T47D (cell line): ENCODE measurements at regions not wholly inside any gene's neighbourhood (a gene's known extent, or its start where the extent isn't known, plus 50 kb on each side); places are given as distances from the start of the nearest gene placed in this dataset.

Experiments used
- DNase-seq, 2 experiments: peaks; one replicate each; pipeline versions ENCODE4 v3.0.0 to v3.0.0-alpha.2; 2011 to 2012; ENCODE audit warnings: low read depth in 1 of 2, low spot score in 1 of 2
- JUND ChIP-seq: IDR thresholded peaks from 2 replicates; pipeline ENCODE4 v1.6.1; 2012; ENCODE audit warnings: low read depth
- in situ Hi-C: cut with HindIII; loops from 2 replicates; pipeline ENCODE4 v1.10.0; 2016; ENCODE audit warnings: low sequenced_read_pairs, low pct_unique_long_range_greater_than_20kb

DNA sequence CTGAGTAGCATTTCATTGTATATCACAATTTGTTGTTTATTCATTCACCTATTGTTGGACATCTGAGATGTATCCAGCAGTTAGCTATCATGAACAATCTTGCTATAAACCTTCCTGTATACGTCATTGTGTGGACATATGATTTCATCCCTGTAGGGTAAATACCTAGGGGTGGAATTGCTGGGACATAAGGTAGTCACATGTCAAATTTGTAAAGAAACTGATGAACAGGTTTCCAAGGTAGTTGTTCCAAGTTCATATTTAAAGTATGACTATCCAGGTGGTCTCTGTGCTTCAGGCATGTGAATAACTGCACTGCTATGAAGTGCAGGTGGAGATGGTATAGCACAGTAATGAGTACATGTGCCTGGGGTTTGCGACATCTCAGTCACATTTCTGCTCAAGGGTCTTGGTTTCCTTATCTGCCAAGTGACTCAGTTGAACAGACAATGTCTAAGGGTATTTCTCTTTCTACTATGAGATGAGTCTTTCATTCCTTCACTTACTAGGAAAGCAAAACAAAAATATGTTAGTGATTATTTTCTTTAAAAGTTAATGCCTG lies 229.0 kb upstream of the HES1 start:
- peak in 1 of 2 experiments; percentile 79 for DNase-seq
- in situ Hi-C loops, result no loop called here
- TF ChIP-seq JUND, result peak; percentile 88; the same call in 1 of the 2 replicates

DNA sequence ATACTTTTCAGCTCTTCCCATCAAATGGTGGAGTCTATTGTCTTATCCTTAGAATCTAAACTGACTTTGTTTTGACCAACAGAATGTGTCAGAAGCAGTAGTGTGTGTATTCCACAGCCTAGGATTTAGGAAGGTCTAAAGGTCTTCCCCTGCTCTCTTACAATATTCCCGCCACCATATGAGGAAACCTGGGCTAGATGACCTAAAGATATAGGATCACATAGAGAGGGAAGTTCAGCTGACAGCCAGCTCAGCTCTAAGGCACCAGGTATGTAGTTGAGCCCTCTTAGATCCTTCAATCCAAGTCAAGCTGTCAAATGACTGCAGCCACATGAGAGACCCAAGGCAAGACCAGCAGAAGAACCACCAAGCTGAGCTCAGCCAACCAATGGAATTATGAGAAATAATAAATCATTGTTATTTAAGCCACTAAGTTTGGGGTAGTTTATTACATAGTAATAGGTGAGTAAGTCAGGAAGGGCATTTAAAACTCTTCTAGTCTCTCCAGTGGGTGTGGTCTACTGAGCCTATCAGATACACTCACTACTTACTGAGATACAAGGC lies 227.7 kb upstream of the HES1 start:
- DNase-seq, result no peak
- no peak for TF ChIP-seq JUND
- in situ Hi-C loops, result no loop called here

DNA sequence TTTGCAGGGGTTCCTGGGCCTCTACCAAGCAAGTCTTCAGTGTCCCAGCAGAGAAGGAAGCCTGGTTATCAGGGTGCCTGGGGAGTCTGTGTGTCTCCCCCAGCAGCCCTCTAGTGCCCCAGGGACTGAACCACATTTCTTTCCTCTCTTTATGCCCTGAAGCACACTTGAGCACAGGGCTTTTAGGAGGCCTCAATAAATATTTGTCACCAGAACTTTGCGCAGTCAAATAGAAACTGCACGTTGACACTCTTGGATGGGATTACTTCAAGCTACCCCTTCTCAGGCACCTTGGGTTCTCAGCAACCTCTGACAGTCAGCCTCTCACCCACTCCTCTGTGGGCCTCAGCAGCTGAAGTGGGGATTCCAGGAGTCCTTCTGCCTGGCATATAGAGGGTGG lies 226.6 kb upstream of the HES1 start:
- DNase-seq, result no peak
- no peak for TF ChIP-seq JUND
- in situ Hi-C loops, result no loop called here

DNA sequence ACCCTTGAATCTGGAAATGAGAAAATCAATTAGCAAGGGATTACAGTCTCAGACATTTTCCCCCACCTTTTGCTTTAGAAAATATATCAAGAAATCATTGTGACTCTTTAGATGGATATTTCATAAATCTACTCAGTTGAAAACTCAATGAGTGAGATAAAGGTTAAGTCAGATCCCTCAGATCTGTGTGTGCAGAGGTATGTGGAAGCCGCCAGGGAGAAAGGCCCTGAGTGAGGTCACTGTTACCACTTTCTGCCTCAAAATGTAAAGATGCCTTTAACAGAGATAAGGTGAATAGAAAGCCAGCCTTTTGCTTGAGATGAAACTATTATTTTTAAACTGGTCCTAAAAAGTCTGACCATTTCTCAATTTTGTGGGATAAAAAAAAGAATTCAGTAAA lies 225.6 kb upstream of the HES1 start:
- DNase-seq, result no peak
- no peak for TF ChIP-seq JUND
- in situ Hi-C loops, result no loop called here

DNA sequence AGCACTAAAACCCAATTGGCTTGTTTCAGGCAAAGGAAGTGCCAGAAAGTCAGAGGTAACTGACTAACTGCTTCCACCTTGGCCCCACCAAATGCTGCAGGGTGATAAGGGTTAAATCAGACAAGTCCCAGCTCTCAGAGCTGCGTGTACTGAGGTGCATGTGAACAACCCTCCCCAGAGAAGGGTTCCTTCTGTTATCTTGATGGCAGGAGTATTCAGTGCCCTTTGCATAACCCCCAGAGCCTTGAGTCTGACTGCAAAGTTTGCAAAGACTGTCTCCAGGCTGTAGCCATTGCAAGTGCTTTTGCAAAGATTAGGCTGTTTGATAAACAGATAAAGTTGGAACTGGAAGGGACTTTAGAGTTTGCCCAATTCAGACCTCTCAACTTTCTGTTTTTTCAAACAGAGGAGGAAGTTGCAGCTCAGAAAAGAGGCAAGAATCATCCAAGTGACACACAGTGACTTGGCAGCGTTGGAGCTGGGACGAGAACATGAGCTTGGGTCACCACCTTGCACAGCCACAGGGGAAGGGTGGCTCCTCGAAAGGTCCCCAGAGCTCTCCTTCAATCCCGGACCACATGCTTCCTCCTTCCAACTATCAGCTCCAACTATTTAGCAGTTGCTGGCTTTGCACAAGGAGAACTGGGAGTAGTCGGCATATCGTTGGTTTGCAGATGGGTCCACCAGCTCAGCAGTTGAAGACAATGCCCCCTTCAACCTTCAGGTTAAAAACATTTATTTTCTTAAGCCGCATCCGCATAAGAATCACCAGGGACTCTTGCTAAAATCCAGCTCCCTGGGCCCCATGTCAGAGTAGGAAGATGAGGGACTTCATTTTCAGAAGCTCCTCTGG lies 224.8 kb upstream of the HES1 start:
- peak in 1 of 2 experiments; percentile 47 for DNase-seq
- in situ Hi-C loops, result no loop called here
- 0 out of 2 replicates have a peak, but pooled peaks have one; percentile 14 for TF ChIP-seq JUND

DNA sequence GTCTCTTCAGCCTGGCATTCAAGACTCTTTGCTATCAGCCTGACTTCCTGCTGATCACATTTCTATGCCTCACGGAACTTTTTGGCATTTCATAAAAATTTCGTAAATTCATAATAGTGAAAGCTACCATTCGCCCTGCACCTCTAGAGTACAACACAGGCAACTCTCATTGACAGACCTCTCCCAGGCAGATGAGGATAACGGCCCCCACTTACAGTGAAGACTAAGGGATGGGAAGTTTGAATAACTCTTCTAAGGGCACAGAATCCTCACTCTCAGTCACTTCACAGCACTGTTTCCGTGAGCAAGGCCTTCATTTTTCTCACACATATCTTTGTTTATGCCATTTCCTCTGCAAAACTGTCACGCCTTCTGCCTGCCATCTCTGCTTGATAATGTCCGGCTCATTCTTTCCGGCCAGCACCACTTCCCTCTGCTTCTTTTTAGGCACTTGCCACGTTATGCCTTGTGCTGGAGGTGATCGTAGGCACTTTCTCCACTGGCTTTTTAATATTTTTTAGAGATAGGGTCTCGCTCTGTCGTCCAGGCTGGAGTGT lies 224.1 kb upstream of the HES1 start:
- in situ Hi-C loops, result no loop called here
- TF ChIP-seq JUND, result no peak
- DNase-seq, result no peak

DNA sequence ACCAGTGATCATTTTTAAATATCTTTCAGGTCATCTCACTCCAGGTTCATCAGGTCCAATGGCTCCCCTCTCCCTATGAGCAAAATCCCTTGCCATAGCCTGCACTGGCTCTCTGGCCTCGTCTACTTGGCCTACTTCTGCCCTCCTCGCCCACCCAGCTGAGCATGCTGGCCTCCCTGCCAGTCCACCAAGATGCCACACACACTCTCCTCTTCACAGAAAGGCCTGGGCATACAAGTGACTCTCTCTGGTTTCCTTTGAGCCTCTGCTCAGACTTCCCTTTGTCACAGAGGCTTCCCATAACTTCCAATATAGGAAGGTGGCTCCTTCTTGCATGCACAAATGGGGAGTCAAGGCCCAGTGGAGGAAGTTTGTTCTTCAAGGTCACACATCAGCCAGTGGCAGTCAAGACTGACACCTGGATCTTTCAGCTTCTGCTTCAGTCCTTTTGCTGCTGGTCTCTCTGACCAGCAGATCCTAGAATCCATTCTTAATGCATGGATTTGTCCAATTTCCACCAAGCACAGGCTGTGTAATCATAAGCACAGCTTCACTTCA lies 223.2 kb upstream of the HES1 start:
- TF ChIP-seq JUND, result no peak
- in situ Hi-C loops, result no loop called here
- DNase-seq, result no peak

DNA sequence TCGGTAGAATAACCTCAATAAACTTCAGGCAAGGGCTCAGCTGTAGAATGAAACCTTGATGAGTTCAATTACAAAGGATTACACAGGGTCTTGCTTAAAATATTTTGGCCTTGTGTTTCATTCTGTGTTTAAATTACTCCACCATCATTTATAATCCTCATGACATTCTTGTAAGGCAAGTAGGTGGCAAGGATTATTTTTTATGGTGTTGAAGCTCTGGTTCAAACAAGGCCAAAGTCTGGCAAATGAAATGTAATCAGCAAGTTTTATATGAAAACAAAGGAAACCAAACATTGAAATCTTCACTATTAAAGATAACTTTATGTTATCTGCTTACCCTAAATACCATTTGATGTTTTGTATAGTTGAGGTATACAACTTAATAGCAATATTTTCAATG lies 221.3 kb upstream of the HES1 start:
- in situ Hi-C loops, result no loop called here
- DNase-seq, result no peak
- TF ChIP-seq JUND, result no peak

DNA sequence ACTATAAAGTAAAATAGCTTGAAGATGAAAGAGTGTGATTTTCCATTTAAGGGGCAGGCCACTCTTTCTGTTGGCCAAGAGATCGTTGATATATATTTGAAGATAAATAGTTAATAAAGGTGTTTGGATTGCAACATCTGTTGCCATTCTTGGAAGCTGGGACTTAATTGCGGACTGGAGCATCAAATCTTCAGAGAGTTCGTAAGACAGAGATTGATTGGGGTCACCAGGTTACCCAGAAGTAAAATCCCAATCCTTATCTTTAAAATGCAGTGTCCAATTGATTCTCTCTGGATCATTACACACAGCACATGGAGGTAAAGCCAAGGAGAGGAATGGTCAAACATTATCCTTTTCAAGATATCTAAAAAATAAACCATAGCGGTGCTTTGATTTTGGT lies 220.8 kb upstream of the HES1 start:
- in situ Hi-C loops, result no loop called here
- no peak for DNase-seq

DNA sequence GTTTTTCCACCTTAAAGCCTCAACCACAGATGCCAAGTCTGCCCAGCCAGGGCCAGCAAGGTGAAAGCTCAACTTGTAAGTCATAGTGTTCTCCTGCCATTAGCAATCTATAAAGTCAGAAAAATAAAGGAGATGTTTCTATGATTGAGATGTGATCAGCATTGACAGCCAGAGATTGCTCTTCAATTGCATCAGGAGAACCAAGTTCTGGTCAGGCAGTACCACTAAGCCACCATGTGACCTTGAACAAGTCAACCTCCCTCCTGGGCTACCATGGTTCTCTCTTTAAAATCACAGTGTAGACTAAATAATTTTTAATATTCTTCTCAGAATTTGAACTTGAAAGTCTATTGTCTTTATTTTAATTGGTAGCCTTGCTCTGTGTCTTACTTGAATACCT lies 220.3 kb upstream of the HES1 start:
- in situ Hi-C loops, result no loop called here
- no peak for DNase-seq
- TF ChIP-seq JUND, result no peak

More for the DNA sequence above, 220.8 kb upstream of the HES1 start:
- TF ChIP-seq JUND, result no peak

DNA sequence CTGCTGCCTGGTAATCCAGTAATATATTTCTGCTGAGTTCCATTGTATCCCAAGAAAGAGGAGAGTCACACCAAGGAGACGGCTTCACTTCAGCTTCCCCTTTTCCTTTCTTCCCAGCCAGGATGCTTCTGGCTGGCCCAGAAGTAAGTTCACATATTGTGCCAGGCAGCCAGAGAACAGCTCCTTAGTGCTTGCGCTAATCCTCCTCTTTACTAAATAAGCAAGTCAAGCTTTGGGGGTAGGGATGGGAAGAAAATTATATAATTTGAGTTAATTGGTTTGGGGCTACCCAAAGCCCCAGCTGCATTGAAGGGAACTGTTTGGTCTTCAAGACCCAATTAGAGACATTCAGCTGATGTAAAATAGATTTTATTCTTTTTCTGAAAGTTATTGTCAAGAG lies 218.8 kb upstream of the HES1 start:
- in situ Hi-C loops, result no loop called here
- no peak for TF ChIP-seq JUND
- no peak for DNase-seq

DNA sequence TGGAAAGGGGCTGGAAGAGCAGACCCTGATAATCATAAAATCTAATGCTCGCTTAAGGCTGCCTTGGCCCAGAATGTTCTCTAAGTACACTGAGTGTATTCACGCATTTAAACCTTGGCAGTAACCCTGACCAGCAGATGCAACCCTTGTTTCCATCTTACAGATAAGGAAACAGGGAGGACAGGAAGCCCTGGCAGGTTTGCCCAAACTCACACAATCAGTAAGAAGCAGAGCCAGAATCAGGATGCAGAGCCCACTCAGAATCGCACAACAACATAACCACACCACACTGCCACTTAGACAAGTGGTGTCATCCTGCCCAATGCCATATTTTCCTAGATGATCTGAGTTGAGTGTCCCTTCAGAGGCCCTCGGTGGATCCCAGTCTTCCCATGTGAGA lies 214.5 kb upstream of the HES1 start:
- no peak for DNase-seq
- TF ChIP-seq JUND, result no peak
- in situ Hi-C loops, result no loop called here
